VCaP (cell line): ENCODE measurements at regions not wholly inside any gene's neighbourhood (a gene's known extent, or its start where the extent isn't known, plus 50 kb on each side); places are given as distances from the start of the nearest gene placed in this dataset.

Experiments used
- H3K27ac ChIP-seq: fragments of 450-650 bp; 2 replicates; pipeline ENCODE4 v1.5.1; 2017
- TF ChIP-seq, protein P1 (sequence below): fragments of 450-650 bp; conservative IDR thresholded peaks from 2 replicates; pipeline ENCODE4 v1.5.1; 2017; ENCODE audit warnings: mild to moderate bottlenecking, moderate library complexity

DNA sequence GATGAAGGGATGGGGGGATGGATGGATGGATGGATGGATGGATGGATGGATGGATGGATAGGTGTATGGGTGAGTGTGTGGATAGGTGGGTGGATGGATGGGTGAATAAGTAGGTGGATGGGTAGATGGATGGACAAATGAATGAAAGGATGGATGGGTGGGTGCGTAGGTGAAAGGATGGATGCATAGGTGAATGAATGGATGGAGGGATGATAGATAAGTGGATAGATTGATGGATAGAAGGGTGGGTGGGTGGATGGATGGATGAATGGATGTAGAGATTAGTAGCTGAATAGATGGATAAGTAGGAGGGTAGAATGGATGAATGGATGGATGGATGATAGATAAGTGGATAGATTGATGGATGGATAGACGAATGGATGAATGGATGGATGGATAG is 152.7 kb downstream of the MN1 start:
- TF ChIP-seq, protein P1, sequence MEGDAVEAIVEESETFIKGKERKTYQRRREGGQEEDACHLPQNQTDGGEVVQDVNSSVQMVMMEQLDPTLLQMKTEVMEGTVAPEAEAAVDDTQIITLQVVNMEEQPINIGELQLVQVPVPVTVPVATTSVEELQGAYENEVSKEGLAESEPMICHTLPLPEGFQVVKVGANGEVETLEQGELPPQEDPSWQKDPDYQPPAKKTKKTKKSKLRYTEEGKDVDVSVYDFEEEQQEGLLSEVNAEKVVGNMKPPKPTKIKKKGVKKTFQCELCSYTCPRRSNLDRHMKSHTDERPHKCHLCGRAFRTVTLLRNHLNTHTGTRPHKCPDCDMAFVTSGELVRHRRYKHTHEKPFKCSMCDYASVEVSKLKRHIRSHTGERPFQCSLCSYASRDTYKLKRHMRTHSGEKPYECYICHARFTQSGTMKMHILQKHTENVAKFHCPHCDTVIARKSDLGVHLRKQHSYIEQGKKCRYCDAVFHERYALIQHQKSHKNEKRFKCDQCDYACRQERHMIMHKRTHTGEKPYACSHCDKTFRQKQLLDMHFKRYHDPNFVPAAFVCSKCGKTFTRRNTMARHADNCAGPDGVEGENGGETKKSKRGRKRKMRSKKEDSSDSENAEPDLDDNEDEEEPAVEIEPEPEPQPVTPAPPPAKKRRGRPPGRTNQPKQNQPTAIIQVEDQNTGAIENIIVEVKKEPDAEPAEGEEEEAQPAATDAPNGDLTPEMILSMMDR: no peak
- H3K27ac ChIP-seq: no peak overlapping the region

DNA sequence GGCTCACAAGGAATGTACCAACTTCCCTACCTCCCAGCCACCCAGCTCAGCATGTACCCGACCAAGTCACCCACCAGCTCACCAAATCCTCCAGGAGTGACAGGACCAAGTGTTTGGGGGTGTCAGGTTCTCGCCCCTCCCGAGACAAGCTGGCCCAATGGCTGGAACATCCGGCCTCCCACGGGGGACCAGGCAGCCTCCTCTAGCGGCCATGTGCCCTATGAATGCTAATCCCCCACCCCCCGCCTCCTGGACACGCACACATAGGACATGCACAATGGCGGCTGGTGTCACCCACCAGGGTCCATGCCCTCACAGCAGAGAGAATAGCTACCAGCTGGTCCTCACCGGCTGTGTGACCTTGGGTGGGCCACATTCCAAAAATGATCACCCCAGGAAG is 151.0 kb downstream of the MN1 start:
- no peak overlapping the region for H3K27ac ChIP-seq
- TF ChIP-seq, protein P1: no peak

DNA sequence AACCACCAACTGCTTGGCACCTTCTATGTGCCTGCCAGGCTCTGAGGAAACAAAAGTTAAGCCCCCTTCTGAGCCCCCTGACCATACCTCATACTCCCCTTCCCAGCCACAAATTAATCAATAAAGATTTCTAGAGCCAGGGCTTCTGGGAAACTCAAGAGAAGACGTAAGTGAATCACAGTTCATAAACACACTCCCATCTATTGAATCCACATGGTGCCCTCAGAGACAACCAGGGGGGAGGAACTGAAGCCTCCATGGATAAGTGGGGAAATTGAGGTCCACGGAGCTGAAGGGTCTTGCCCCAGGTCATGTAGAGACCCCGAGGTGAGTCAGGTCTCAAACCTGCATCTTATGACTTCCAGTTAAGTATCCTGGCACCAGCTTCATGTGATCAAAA is 150.6 kb downstream of the MN1 start:
- no peak overlapping the region for H3K27ac ChIP-seq
- TF ChIP-seq, protein P1: no peak

DNA sequence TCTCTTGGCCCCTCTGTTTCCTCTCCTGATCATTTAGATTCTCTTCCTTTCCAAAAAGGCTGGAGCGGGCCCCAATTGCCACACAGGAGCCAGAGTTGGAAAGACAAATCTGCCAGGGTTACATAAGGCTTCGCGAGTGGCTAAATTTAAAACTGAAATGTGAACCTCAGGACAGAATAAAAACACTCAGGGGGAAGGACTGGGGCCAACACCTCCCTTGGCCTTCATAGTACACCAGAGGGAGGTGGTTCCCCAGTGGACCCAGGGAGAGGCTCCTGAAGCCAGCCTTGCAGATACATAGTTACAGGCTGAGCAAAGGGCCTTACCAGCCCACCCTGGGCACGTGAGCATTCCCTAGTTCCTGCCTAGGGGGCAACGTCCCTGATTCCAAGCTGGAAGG is 150.1 kb downstream of the MN1 start:
- TF ChIP-seq, protein P1: no peak

DNA sequence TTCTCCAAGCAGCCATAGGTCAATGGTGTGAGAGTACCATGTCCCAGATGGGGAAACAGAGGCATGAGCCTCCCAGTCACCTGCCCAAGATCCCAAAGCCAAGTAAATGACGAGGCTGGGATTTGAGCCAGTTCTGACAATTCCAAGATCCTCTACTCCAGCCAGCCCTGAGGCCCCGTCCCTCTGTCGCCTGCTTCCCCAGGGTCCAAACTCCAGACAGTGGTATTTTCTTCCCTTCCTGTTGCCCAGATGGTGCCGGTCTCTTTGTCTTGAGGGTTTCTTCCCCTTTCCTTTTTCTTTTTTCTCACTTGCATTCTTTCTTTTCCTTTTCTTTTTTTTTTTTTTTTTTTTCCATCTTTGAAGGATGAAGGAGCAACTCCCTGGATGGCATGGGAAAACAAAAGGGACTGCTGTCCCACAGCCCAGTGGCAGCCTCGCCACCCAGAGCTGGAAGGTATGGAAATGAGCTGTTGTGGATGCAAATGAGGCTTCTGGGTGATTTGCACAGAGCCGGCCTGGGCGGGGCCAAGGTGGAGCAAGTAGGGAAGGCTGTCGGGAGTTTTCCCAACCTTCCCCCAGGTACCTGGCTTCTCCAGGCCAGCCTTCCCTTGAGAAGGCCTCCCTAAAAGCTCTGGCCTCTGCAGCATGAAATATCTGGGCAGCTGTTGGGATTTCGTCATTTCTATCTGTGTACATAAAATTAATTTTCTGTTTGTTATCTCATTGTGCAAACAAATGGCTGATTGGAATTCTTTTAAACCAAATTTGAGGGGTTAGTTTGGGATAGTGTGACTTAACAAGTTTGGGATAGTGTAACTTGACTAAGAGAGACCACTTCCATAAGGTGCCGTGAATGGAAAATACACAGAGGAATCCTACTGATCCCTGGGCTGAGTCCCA is 146.8 kb downstream of the MN1 start:
- H3K27ac ChIP-seq: no peak overlapping the region
- TF ChIP-seq, protein P1: no peak

More for the DNA sequence above, 150.1 kb downstream of the MN1 start:
- no peak overlapping the region for H3K27ac ChIP-seq

DNA sequence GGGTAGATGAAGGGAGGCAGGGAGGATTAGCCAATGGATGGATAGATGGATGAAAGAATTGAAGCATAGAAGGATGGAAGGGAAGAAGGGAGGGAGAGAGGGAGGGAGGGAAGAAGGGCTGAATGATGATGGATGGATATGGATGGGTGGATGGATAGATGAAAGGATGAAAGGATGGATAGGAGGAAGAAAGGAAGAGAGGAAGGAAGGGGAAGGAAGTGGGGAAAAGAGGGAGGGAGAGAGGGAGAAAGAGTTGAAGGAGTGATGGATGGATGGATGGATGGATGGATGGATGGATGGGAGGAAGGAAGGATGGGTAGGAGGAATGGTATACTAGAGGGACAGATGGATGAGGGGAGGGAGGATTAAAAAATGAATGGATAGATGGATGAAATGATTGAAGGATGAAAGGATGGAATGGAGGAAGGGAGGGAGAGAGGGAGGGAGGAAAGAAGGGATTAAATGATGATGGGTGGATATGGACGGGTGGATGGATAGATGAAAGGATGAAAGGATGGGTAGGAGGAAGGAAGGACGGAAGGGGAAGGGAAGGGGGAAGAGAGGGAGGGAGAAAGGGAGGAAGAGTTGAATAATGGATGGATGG is 145.9 kb downstream of the MN1 start:
- TF ChIP-seq, protein P1: no peak
- H3K27ac ChIP-seq: no peak overlapping the region

DNA sequence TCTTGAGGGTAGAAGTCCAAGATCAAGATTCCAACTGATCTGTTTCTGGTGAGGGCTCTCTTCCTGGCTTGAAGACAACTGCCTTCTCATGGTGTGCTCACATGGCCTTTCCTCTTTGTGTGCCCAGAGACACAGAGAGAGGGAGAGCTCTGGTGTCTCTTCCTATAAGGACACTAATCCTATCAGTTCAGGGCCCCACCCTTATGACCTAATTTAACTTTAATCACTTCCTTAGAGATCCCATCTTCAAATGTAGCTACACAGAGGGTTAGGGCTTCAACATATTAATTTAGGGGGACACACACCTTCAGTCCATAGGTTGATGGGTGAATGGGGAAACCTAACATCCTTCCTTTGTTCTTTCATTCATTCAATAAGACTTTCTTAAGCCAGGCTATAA is 144.6 kb downstream of the MN1 start:
- TF ChIP-seq, protein P1: no peak
- H3K27ac ChIP-seq: no peak overlapping the region
